ENCODE measurements at regions not wholly inside any gene's neighbourhood (a gene's known extent, or its start where the extent isn't known, plus 50 kb on each side); places are given as distances from the start of the nearest gene placed in this dataset.
A peak's percentile ranks its signal among the peaks of the same experiment; 100 is the strongest.

DNA sequence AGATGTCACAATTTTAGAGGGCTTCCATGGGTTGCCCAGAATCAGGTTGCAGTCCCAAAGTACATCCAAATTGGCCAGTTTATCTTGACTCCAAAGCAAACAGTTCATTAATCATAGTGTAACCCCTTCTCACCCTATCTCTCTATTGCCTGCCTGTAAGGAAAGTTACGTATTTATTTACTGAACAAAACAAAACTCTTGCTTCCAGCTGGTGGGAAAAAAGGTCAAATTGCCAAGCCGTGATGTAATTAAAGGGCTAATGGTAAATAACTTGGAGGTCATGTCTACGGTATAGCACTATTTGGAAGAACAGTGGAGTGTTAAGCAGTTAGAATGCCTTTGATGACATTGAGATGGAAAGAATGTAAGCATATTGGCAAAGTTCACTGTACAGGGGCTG is 214.0 kb downstream of the DLEU7 start:
- TF ChIP-seq, protein P1, sequence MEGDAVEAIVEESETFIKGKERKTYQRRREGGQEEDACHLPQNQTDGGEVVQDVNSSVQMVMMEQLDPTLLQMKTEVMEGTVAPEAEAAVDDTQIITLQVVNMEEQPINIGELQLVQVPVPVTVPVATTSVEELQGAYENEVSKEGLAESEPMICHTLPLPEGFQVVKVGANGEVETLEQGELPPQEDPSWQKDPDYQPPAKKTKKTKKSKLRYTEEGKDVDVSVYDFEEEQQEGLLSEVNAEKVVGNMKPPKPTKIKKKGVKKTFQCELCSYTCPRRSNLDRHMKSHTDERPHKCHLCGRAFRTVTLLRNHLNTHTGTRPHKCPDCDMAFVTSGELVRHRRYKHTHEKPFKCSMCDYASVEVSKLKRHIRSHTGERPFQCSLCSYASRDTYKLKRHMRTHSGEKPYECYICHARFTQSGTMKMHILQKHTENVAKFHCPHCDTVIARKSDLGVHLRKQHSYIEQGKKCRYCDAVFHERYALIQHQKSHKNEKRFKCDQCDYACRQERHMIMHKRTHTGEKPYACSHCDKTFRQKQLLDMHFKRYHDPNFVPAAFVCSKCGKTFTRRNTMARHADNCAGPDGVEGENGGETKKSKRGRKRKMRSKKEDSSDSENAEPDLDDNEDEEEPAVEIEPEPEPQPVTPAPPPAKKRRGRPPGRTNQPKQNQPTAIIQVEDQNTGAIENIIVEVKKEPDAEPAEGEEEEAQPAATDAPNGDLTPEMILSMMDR (IDR thresholded peaks at IDR 0.05): no peak
- TF ChIP-seq POLR2A (IDR thresholded peaks at IDR 0.05) (no peak), EP300 (IDR thresholded peaks at IDR 0.05) (no peak)
- no peaks in the 10 kb centered on the region for H3K9me3 ChIP-seq
- no peaks in the 10 kb centered on the region for H3K36me3 ChIP-seq
- intact Hi-C loops (cut with DNase I): no loop called here
- H3K4me3 ChIP-seq: no peak overlapping the region
- DNase-seq: no peak
- H3K4me1 ChIP-seq (ENCODE audit: insufficient read depth): no peaks in the 10 kb centered on the region
- H3K27me3 ChIP-seq: no peaks in the 10 kb centered on the region
- no peak overlapping the region for H3K27ac ChIP-seq
- 42 to 53% (median 53%) methylated on average over 3 of the region's 3 CpGs for WGBS, 3 donors

DNA sequence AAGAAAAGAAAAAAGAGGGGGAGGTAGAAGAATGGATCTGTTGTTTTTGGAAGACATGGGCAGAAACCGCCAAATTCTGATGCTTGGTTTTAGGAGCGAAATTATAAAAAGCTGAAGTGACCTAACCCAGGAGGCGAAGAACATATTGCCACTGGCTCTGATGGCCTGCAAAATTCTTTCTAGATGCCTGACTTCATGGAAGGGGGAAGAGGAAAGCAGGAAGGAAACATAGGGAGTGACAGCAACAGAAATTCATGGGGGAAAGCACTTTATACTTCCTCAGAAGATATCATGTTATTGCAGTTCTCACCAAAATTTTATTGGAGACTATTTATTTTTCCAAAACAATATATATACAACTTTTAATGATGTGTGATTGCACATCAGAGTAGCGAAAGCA is 213.5 kb downstream of the DLEU7 start:
- intact Hi-C loops (cut with DNase I): no loop called here
- WGBS, 3 donors: 89 to 97% (median 96%) methylated on average over 4 of the region's 4 CpGs
- Histone ChIP-seq H3K27me3 (no peaks in the 10 kb centered on the region), H3K4me1 (ENCODE audit: insufficient read depth) (no peaks in the 10 kb centered on the region), H3K36me3 (no peaks in the 10 kb centered on the region), H3K4me3 (no peak overlapping the region), H3K9me3 (no peaks in the 10 kb centered on the region), H3K27ac (no peak overlapping the region)
- TF ChIP-seq POLR2A (IDR thresholded peaks at IDR 0.05) (no peak), EP300 (IDR thresholded peaks at IDR 0.05) (no peak)
- TF ChIP-seq, protein P1 (IDR thresholded peaks at IDR 0.05): no peak
- no peak for DNase-seq

DNA sequence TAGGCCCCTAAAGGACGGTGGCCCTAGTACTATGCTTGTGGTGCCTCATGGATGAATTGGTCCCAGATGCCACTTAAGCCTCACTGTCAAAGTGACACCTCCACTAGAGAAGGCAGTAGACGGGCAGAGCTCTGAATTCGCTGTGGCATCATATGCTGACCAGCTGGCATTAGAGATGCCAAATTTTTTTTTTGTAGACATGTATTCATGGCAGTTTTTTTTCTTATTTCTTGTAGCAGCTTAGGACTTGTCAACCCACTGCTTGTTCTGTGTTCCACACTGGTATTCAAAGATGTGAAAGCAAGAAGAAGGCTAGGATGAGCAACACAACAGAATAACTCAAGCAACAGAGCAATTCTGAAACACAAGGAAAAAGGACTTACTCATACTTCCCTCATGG is 212.5 kb downstream of the DLEU7 start:
- DNase-seq: no peak
- H3K27ac ChIP-seq: no peak overlapping the region
- no peak for TF ChIP-seq EP300 (IDR thresholded peaks at IDR 0.05)
- no peak for TF ChIP-seq POLR2A (IDR thresholded peaks at IDR 0.05)
- TF ChIP-seq, protein P1 (IDR thresholded peaks at IDR 0.05): no peak
- no peaks in the 10 kb centered on the region for H3K36me3 ChIP-seq
- WGBS, 3 donors: 89 to 91% (median 90%) methylated on average over 3 of the region's 3 CpGs
- no peaks in the 10 kb centered on the region for H3K27me3 ChIP-seq
- no peaks in the 10 kb centered on the region for H3K9me3 ChIP-seq
- intact Hi-C loops (cut with DNase I): no loop called here
- H3K4me3 ChIP-seq: no peak overlapping the region
- H3K4me1 ChIP-seq (ENCODE audit: insufficient read depth): no peaks in the 10 kb centered on the region

DNA sequence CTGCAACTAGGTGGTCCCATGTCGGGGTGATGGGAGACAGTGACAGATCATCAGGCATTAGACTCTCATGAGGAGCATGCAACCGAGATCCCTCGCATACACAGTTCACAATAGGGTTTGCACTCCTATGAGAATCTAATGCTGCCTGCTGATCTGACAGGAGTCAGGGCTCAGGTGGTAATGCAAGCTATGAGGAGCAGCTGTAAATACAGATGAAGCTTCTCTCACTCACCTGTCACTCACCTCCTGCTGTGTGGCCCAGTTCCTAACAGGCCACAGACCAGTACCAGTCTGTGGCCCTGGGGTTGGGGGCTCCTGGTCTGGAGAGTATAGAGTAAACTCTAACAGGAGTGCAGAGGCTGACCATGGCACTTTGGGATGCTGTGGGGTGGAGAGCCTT is 209.2 kb downstream of the DLEU7 start:
- intact Hi-C loops (cut with DNase I): no loop called here
- Histone ChIP-seq H3K27ac (no peak overlapping the region), H3K4me1 (ENCODE audit: insufficient read depth) (no peaks in the 10 kb centered on the region), H3K36me3 (no peaks in the 10 kb centered on the region), H3K4me3 (no peak overlapping the region), H3K27me3 (no peaks in the 10 kb centered on the region), H3K9me3 (no peaks in the 10 kb centered on the region)
- WGBS, 3 donors: 93 to 95% (median 95%) methylated on average over 3 of the region's 3 CpGs
- TF ChIP-seq EP300 (IDR thresholded peaks at IDR 0.05): no peak
- DNase-seq: no peak

DNA sequence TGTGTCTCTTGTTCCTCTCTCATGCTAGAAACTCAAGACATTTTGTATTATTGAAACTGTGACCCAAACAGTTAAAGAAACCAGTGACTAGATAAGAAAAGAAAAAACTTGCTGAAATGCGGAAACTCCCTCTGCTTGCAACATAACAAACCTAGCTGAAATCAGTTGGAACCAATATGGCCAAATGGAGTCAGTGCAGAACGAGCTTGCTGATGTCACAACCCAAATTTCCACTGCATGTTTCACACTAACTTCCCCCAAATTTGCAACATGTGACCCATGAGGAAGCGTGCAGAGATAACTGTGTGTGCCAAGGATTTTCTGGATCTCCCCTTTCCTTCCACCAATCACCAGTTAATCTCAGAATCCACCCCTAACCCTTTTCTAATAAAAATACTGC is 208.0 kb downstream of the DLEU7 start:
- Histone ChIP-seq H3K36me3 (no peaks in the 10 kb centered on the region), H3K4me3 (no peak overlapping the region), H3K9me3 (no peaks in the 10 kb centered on the region), H3K27me3 (no peaks in the 10 kb centered on the region), H3K27ac (no peak overlapping the region), H3K4me1 (ENCODE audit: insufficient read depth) (no peaks in the 10 kb centered on the region)
- TF ChIP-seq POLR2A (IDR thresholded peaks at IDR 0.05) (no peak), EP300 (IDR thresholded peaks at IDR 0.05) (peak; percentile 58)
- intact Hi-C loops (cut with DNase I): no loop called here
- peak in 2 of 5 donors; percentile 13 to 52 for DNase-seq
- WGBS, 3 donors: 9 to 15% (median 12%) methylated on average over 3 of the region's 3 CpGs

All from ovary (tissue), 7 donors.